Astrocyte (in vitro differentiated cells and primary cell): ENCODE measurements at regions not wholly inside any gene's neighbourhood (a gene's known extent, or its start where the extent isn't known, plus 50 kb on each side); places are given as distances from the start of the nearest gene placed in this dataset.

ENCODE experiments used
- DNase-seq: peaks from one replicate; pipeline ENCODE4 v3.0.0-alpha.2; 2010; ENCODE audit warnings: low read depth
- FAIRE-seq: peaks from 2 replicates; lab custom pipeline; 2011; peaks lifted over from hg19 to GRCh38; lab: Jason Lieb, UNC
- H2AFZ ChIP-seq: 2 replicates; pipeline ENCODE4 v1.6.0; 2012; ENCODE audit warnings: low read depth, low read length, inconsistent platforms
- H3K27ac ChIP-seq: 2 replicates; pipeline ENCODE4 v1.5.1; 2011; ENCODE audit warnings: low read depth, low read length, inconsistent platforms
- H3K27me3 ChIP-seq: 2 replicates; pipeline ENCODE4 v1.6.0; 2011; ENCODE audit warnings: low read length, inconsistent platforms; ENCODE audit not compliant: insufficient read depth
- H3K36me3 ChIP-seq: 2 replicates; pipeline ENCODE4 v1.5.1; 2011; ENCODE audit warnings: low read length, inconsistent platforms; ENCODE audit not compliant: insufficient read depth
- H3K4me1 ChIP-seq: 2 replicates; pipeline ENCODE4 v1.5.1; 2011; ENCODE audit warnings: low read length, inconsistent platforms; ENCODE audit not compliant: insufficient read depth
- H3K4me2 ChIP-seq: 2 replicates; pipeline ENCODE4 v1.6.0; 2012; ENCODE audit warnings: low read length, inconsistent platforms
- H3K4me3 ChIP-seq: 2 replicates; pipeline ENCODE4 v1.5.1; 2011; ENCODE audit warnings: low read depth, mild to moderate bottlenecking, low read length, inconsistent platforms; ENCODE audit not compliant: insufficient read depth
- H3K79me2 ChIP-seq: 2 replicates; pipeline ENCODE4 v1.6.0; 2012; ENCODE audit warnings: mild to moderate bottlenecking, low read length, inconsistent platforms; ENCODE audit not compliant: insufficient read depth
- H3K9ac ChIP-seq: 2 replicates; pipeline ENCODE4 v1.6.0; 2012; ENCODE audit warnings: mild to moderate bottlenecking, low read length, inconsistent platforms
- H3K9me3 ChIP-seq: 2 replicates; pipeline ENCODE4 v1.5.1; 2012; ENCODE audit warnings: low read depth, mild to moderate bottlenecking, low read length, inconsistent platforms; ENCODE audit not compliant: insufficient read depth
- H4K20me1 ChIP-seq: 2 replicates; pipeline ENCODE4 v1.6.0; 2012; ENCODE audit warnings: low read length, inconsistent platforms; ENCODE audit not compliant: insufficient read depth
- H3K27ac Mint-ChIP-seq: one replicate; pipeline ENCODE4 v1.8.0; 2021; ENCODE audit warnings: mild to moderate bottlenecking, mixed read lengths; ENCODE audit not compliant: unreplicated experiment
- H3K27me3 Mint-ChIP-seq: one replicate; pipeline ENCODE4 v1.8.0; 2021; ENCODE audit warnings: low read depth, mixed read lengths; ENCODE audit not compliant: unreplicated experiment
- H3K36me3 Mint-ChIP-seq: one replicate; pipeline ENCODE4 v1.8.0; 2021; ENCODE audit warnings: low read depth, mixed read lengths; ENCODE audit not compliant: unreplicated experiment
- H3K4me1 Mint-ChIP-seq: one replicate; pipeline ENCODE4 v1.8.0; 2021; ENCODE audit warnings: low read depth, mixed read lengths; ENCODE audit not compliant: unreplicated experiment
- H3K4me3 Mint-ChIP-seq: one replicate; pipeline ENCODE4 v1.8.0; 2021; ENCODE audit warnings: mild to moderate bottlenecking, moderate library complexity, mixed read lengths; ENCODE audit not compliant: unreplicated experiment
- H3K9me3 Mint-ChIP-seq: one replicate; pipeline ENCODE4 v1.8.0; 2021; ENCODE audit warnings: mild to moderate bottlenecking, mixed read lengths; ENCODE audit not compliant: unreplicated experiment
- CTCF ChIP-seq: IDR thresholded peaks from 2 replicates; pipeline ENCODE4 v1.5.1; 2011; ENCODE audit warnings: low read depth, mild to moderate bottlenecking, inconsistent platforms, low read length, moderate library complexity; ENCODE audit not compliant: insufficient read depth
- EZH2 ChIP-seq: IDR thresholded peaks from 2 replicates; pipeline ENCODE4 v1.6.1; 2012; ENCODE audit warnings: mild to moderate bottlenecking, low read length, inconsistent platforms; ENCODE audit not compliant: insufficient read depth

GRCh38 chr15:29612096-29612495 lies 210.2 kb downstream of the TJP1 start:
- Histone ChIP-seq H3K79me2 (no peaks in the 10 kb centered on the region), H3K9me3 (no peaks in the 10 kb centered on the region), H2AFZ (peak overlapping the region; percentile 18), H3K4me1 (peaks cover 27% of the 10 kb centered on the region), H3K9ac (peak overlapping the region; percentile 69), H3K4me3 (no peak overlapping the region), H4K20me1 (no peaks in the 10 kb centered on the region), H3K27ac (peak overlapping the region; percentile 91), H3K36me3 (no peaks in the 10 kb centered on the region), H3K4me2 (peak overlapping the region; percentile 80), H3K27me3 (no peaks in the 10 kb centered on the region)
- Mint-ChIP-seq H3K27me3 (no peaks in the 10 kb centered on the region), H3K9me3 (no peaks in the 10 kb centered on the region), H3K4me1 (peaks cover 34% of the 10 kb centered on the region), H3K36me3 (no peaks in the 10 kb centered on the region), H3K27ac (peak overlapping the region; percentile 98), H3K4me3 (peak overlapping the region; percentile 46)
- no peak for TF ChIP-seq CTCF
- TF ChIP-seq EZH2: no peak
- FAIRE-seq (peak; percentile 95), DNase-seq (peak; percentile 85)

- H3K27me3 Mint-ChIP-seq: no peaks in the 10 kb centered on the region
- no peaks in the 10 kb centered on the region for H3K9me3 ChIP-seq
- TF ChIP-seq CTCF (no peak), EZH2 (no peak)
- no peak overlapping the region for H3K4me2 ChIP-seq
- H3K4me1 ChIP-seq: peaks cover 24% of the 10 kb centered on the region
- no peak overlapping the region for H3K4me3 ChIP-seq
- H3K79me2 ChIP-seq: no peaks in the 10 kb centered on the region
- no peaks in the 10 kb centered on the region for H3K36me3 ChIP-seq
- FAIRE-seq (no peak), DNase-seq (no peak)
- H3K9me3 Mint-ChIP-seq: no peaks in the 10 kb centered on the region
- no peaks in the 10 kb centered on the region for H3K27me3 ChIP-seq
- no peak overlapping the region for H3K27ac ChIP-seq
- no peaks in the 10 kb centered on the region for H4K20me1 ChIP-seq
- no peak overlapping the region for H3K9ac ChIP-seq
- no peak overlapping the region for H2AFZ ChIP-seq
- peak overlapping the region; percentile 98 for H3K27ac Mint-ChIP-seq
- peaks cover 28% of the 10 kb centered on the region for H3K4me1 Mint-ChIP-seq
- H3K36me3 Mint-ChIP-seq: no peaks in the 10 kb centered on the region
- H3K4me3 Mint-ChIP-seq: no peak overlapping the region
Observed at GRCh38 chr15:29611057-29611456, 211.2 kb downstream of the TJP1 start.

GRCh38 chr15:29601811-29602210 lies 220.5 kb downstream of the TJP1 start:
- no peaks in the 10 kb centered on the region for H3K9me3 ChIP-seq
- peaks cover 3% of the 10 kb centered on the region for H3K27me3 Mint-ChIP-seq
- no peak overlapping the region for H3K4me3 Mint-ChIP-seq
- peaks cover 2% of the 10 kb centered on the region for H3K27me3 ChIP-seq
- H3K36me3 ChIP-seq: no peaks in the 10 kb centered on the region
- H3K36me3 Mint-ChIP-seq: no peaks in the 10 kb centered on the region
- no peak overlapping the region for H3K4me2 ChIP-seq
- FAIRE-seq (no peak), DNase-seq (peak; percentile 13)
- no peak overlapping the region for H2AFZ ChIP-seq
- H4K20me1 ChIP-seq: no peaks in the 10 kb centered on the region
- H3K27ac Mint-ChIP-seq: no peak overlapping the region
- no peaks in the 10 kb centered on the region for H3K4me1 ChIP-seq
- no peak overlapping the region for H3K27ac ChIP-seq
- no peaks in the 10 kb centered on the region for H3K9me3 Mint-ChIP-seq
- peaks cover 2% of the 10 kb centered on the region for H3K4me1 Mint-ChIP-seq
- no peak overlapping the region for H3K9ac ChIP-seq
- no peaks in the 10 kb centered on the region for H3K79me2 ChIP-seq
- TF ChIP-seq EZH2 (no peak), CTCF (no peak)
- no peak overlapping the region for H3K4me3 ChIP-seq
